NCI-H446 treated with DMSO at 0.1 percent for 48 hours (cell line): ENCODE measurements at regions not wholly inside any gene's neighbourhood (a gene's known extent, or its start where the extent isn't known, plus 50 kb on each side); places are given as distances from the start of the nearest gene placed in this dataset.

ENCODE experiments used
- DNase-seq: peaks from one replicate; lab custom pipeline; 2025; lab: John Stamatoyannopoulos, UW

- no peak for DNase-seq
These were observed 60.9 kb upstream of the CLMP start for GRCh38 chr11:123255909-123256308.

- DNase-seq = no peak
These were observed 59.3 kb upstream of the CLMP start for GRCh38 chr11:123254357-123254756.

- peak; percentile 29 for DNase-seq
These were observed 58.9 kb upstream of the CLMP start for GRCh38 chr11:123253911-123254310.

GRCh38 chr11:123253223-123253622 lies 58.2 kb upstream of the CLMP start:
- DNase-seq = no peak

GRCh38 chr11:123251657-123252344 lies 56.8 kb upstream of the CLMP start:
- DNase-seq = peak; percentile 69

- DNase-seq = no peak
These were observed 56.0 kb upstream of the CLMP start for GRCh38 chr11:123250892-123251656.

GRCh38 chr11:123249354-123249753 lies 54.3 kb upstream of the CLMP start:
- no peak for DNase-seq

- no peak for DNase-seq
These were observed 52.8 kb upstream of the CLMP start for GRCh38 chr11:123247813-123248379.

- DNase-seq = no peak
These were observed 52.4 kb upstream of the CLMP start for GRCh38 chr11:123247496-123247799.

GRCh38 chr11:123246749-123247495 lies 51.9 kb upstream of the CLMP start:
- peak; percentile 67 for DNase-seq

GRCh38 chr11:123245567-123245966 lies 50.5 kb upstream of the CLMP start:
- DNase-seq = no peak
